22Rv1 (cell line): ENCODE measurements at regions not wholly inside any gene's neighbourhood (a gene's known extent, or its start where the extent isn't known, plus 50 kb on each side); places are given as distances from the start of the nearest gene placed in this dataset.

ENCODE experiments used
- H3K27ac ChIP-seq: fragments of 450-650 bp; 2 replicates; pipeline ENCODE4 v1.5.1; 2017
- CTCF ChIP-seq: fragments of 450-650 bp; IDR thresholded peaks from 2 replicates; pipeline ENCODE4 v1.5.1; 2017; ENCODE audit warnings: mild to moderate bottlenecking
- ZFX ChIP-seq: fragments of 450-650 bp; IDR thresholded peaks from 2 replicates; pipeline ENCODE4 v1.6.1; 2017; ENCODE audit warnings: antibody characterized with exemption, borderline replicate concordance

GRCh38 chr6:134658596-134658995 lies 291.3 kb downstream of the ALDH8A1 start:
- H3K27ac ChIP-seq: no peak overlapping the region
- TF ChIP-seq CTCF (no peak), ZFX (no peak)

- H3K27ac ChIP-seq: no peak overlapping the region
- TF ChIP-seq CTCF (no peak), ZFX (no peak)
These were observed 292.0 kb downstream of the ALDH8A1 start for GRCh38 chr6:134657751-134658527.

- no peak for TF ChIP-seq ZFX
- no peak for TF ChIP-seq CTCF
- no peak overlapping the region for H3K27ac ChIP-seq
These were observed 292.6 kb downstream of the ALDH8A1 start for GRCh38 chr6:134657343-134657742.

GRCh38 chr6:134654751-134655150 lies 295.1 kb downstream of the ALDH8A1 start:
- no peak for TF ChIP-seq CTCF
- TF ChIP-seq ZFX: no peak
- H3K27ac ChIP-seq: no peak overlapping the region

- no peak overlapping the region for H3K27ac ChIP-seq
- TF ChIP-seq CTCF: no peak
- TF ChIP-seq ZFX: no peak
These were observed 298.4 kb downstream of the ALDH8A1 start for GRCh38 chr6:134651519-134651918.

GRCh38 chr6:134647861-134648260 lies 302.0 kb downstream of the ALDH8A1 start:
- TF ChIP-seq CTCF (no peak), ZFX (no peak)
- H3K27ac ChIP-seq: no peak overlapping the region

- H3K27ac ChIP-seq: no peak overlapping the region
- TF ChIP-seq CTCF (no peak), ZFX (no peak)
These were observed 307.1 kb downstream of the ALDH8A1 start for GRCh38 chr6:134642819-134643218.
